Ovary (tissue), 3 donors: ENCODE measurements at regions not wholly inside any gene's neighbourhood (a gene's known extent, or its start where the extent isn't known, plus 50 kb on each side); places are given as distances from the start of the nearest gene placed in this dataset.

Experiments
- EP300 ChIP-seq: sonication (generic); formaldehyde crosslinking; IDR thresholded peaks from one replicate; pipeline ENCODE4 v1.6.1; 2017; ENCODE audit warnings: antibody characterized with exemption
- TF ChIP-seq, protein P1 (sequence below), 3 donors: fragments of 450-650 bp in 2 of 3; fragments of 200-600 bp in 1 of 3; IDR thresholded peaks; one replicate each; pipeline versions ENCODE4 v1.5.1 to v1.8.0; 2016 to 2022; ENCODE audit warnings: antibody characterized with exemption in 3 of 3, mild to moderate bottlenecking in 1 of 3
- donor health status: DM: no; HTN: no; CAD: no.

- TF ChIP-seq, protein P1, sequence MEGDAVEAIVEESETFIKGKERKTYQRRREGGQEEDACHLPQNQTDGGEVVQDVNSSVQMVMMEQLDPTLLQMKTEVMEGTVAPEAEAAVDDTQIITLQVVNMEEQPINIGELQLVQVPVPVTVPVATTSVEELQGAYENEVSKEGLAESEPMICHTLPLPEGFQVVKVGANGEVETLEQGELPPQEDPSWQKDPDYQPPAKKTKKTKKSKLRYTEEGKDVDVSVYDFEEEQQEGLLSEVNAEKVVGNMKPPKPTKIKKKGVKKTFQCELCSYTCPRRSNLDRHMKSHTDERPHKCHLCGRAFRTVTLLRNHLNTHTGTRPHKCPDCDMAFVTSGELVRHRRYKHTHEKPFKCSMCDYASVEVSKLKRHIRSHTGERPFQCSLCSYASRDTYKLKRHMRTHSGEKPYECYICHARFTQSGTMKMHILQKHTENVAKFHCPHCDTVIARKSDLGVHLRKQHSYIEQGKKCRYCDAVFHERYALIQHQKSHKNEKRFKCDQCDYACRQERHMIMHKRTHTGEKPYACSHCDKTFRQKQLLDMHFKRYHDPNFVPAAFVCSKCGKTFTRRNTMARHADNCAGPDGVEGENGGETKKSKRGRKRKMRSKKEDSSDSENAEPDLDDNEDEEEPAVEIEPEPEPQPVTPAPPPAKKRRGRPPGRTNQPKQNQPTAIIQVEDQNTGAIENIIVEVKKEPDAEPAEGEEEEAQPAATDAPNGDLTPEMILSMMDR (IDR thresholded peaks at IDR 0.05) = no peak
- TF ChIP-seq EP300 = no peak
Observed at GRCh38 chr6:90977513-90977912, 390.6 kb upstream of the MAP3K7 start.
